ENCODE measurements at regions not wholly inside any gene's neighbourhood (a gene's known extent, or its start where the extent isn't known, plus 50 kb on each side); places are given as distances from the start of the nearest gene placed in this dataset.

GRCh38 chr6:156383059-156383458, 394.1 kb upstream of the ARID1B start:
- DNase-seq (ENCODE audit: low read depth in 2 of 3, low spot score in 2 of 3): no peak

GRCh38 chr6:156379392-156380289, 397.5 kb upstream of the ARID1B start:
- no peak for DNase-seq (ENCODE audit: low read depth in 2 of 3, low spot score in 2 of 3)

GRCh38 chr6:156378853-156379252, 398.3 kb upstream of the ARID1B start:
- DNase-seq (ENCODE audit: low read depth in 2 of 3, low spot score in 2 of 3): no peak

GRCh38 chr6:156376091-156376490, 401.1 kb upstream of the ARID1B start:
- DNase-seq (ENCODE audit: low read depth in 2 of 3, low spot score in 2 of 3): no peak

- DNase-seq (ENCODE audit: low read depth in 2 of 3, low spot score in 2 of 3): no peak
These were observed 417.3 kb upstream of the ARID1B start for GRCh38 chr6:156359912-156360311.

GRCh38 chr6:156352861-156353260, 424.3 kb upstream of the ARID1B start:
- DNase-seq (ENCODE audit: low read depth in 2 of 3, low spot score in 2 of 3): no peak

- no peak for DNase-seq (ENCODE audit: low read depth in 2 of 3, low spot score in 2 of 3)
These were observed 425.7 kb upstream of the ARID1B start for GRCh38 chr6:156351346-156351966.

GRCh38 chr6:156350337-156350736, 426.8 kb upstream of the ARID1B start:
- DNase-seq (ENCODE audit: low read depth in 2 of 3, low spot score in 2 of 3): no peak

- no peak for DNase-seq (ENCODE audit: low read depth in 2 of 3, low spot score in 2 of 3)
These were observed 428.3 kb upstream of the ARID1B start for GRCh38 chr6:156348849-156349248.

GRCh38 chr6:156348424-156348823, 428.8 kb upstream of the ARID1B start:
- DNase-seq (ENCODE audit: low read depth in 2 of 3, low spot score in 2 of 3): no peak

GRCh38 chr6:156347656-156348055, 429.5 kb upstream of the ARID1B start:
- DNase-seq (ENCODE audit: low read depth in 2 of 3, low spot score in 2 of 3): no peak

GRCh38 chr6:156347246-156347645, 429.9 kb upstream of the ARID1B start:
- no peak for DNase-seq (ENCODE audit: low read depth in 2 of 3, low spot score in 2 of 3)

GRCh38 chr6:156345700-156346099, 431.5 kb upstream of the ARID1B start:
- DNase-seq (ENCODE audit: low read depth in 2 of 3, low spot score in 2 of 3): no peak

- no peak for DNase-seq (ENCODE audit: low read depth in 2 of 3, low spot score in 2 of 3)
These were observed 432.7 kb upstream of the ARID1B start for GRCh38 chr6:156344491-156344890.

GRCh38 chr6:156337801-156338200, 439.4 kb upstream of the ARID1B start:
- no peak for DNase-seq (ENCODE audit: low read depth in 2 of 3, low spot score in 2 of 3)

GRCh38 chr6:156336733-156337132, 440.4 kb upstream of the ARID1B start:
- DNase-seq (ENCODE audit: low read depth in 2 of 3, low spot score in 2 of 3): no peak

GRCh38 chr6:156336089-156336488, 441.1 kb upstream of the ARID1B start:
- DNase-seq (ENCODE audit: low read depth in 2 of 3, low spot score in 2 of 3): no peak

GRCh38 chr6:156334966-156335365, 442.2 kb upstream of the ARID1B start:
- DNase-seq (ENCODE audit: low read depth in 2 of 3, low spot score in 2 of 3): no peak

- DNase-seq (ENCODE audit: low read depth in 2 of 3, low spot score in 2 of 3): no peak
These were observed 457.5 kb upstream of the ARID1B start for GRCh38 chr6:156319707-156320106.

- no peak for DNase-seq (ENCODE audit: low read depth in 2 of 3, low spot score in 2 of 3)
These were observed 460.5 kb upstream of the ARID1B start for GRCh38 chr6:156316583-156317125.

- DNase-seq (ENCODE audit: low read depth in 2 of 3, low spot score in 2 of 3): no peak
These were observed 462.0 kb upstream of the ARID1B start for GRCh38 chr6:156315146-156315545.

GRCh38 chr6:156313037-156313436, 464.1 kb upstream of the ARID1B start:
- DNase-seq (ENCODE audit: low read depth in 2 of 3, low spot score in 2 of 3): no peak
